GM21360 (cell line): ENCODE measurements at regions not wholly inside any gene's neighbourhood (a gene's known extent, or its start where the extent isn't known, plus 50 kb on each side); places are given as distances from the start of the nearest gene placed in this dataset.

Experiments
- ATAC-seq: cut with Tn5 transposase; IDR thresholded peaks from one replicate; pipeline ENCODE4 v1.9.1; 2021; ENCODE audit warnings: mild to moderate bottlenecking, moderate library complexity; ENCODE audit not compliant: unreplicated experiment

GRCh38 chr11:45036010-45036409, 85.3 kb upstream of the TP53I11 start:
- no peak for ATAC-seq

GRCh38 chr11:45036733-45037132, 86.0 kb upstream of the TP53I11 start:
- ATAC-seq, result no peak

- ATAC-seq, result no peak
Measured at GRCh38 chr11:45037434-45038005, 86.8 kb upstream of the TP53I11 start.

GRCh38 chr11:45038923-45039322, 88.2 kb upstream of the TP53I11 start:
- no peak for ATAC-seq

- ATAC-seq, result no peak
Measured at GRCh38 chr11:45041596-45041995, 90.9 kb upstream of the TP53I11 start.

- no peak for ATAC-seq
Measured at GRCh38 chr11:45042560-45042959, 91.9 kb upstream of the TP53I11 start.

- ATAC-seq, result no peak
Measured at GRCh38 chr11:45043755-45044475, 93.2 kb upstream of the TP53I11 start.

GRCh38 chr11:45045683-45046471, 95.2 kb upstream of the TP53I11 start:
- ATAC-seq, result no peak

GRCh38 chr11:45048313-45048841, 97.7 kb upstream of the TP53I11 start:
- ATAC-seq, result no peak

GRCh38 chr11:45048870-45049691, 97.4 kb upstream of the PRDM11 start:
- no peak for ATAC-seq

GRCh38 chr11:45050111-45050510, 96.3 kb upstream of the PRDM11 start:
- no peak for ATAC-seq

- no peak for ATAC-seq
Measured at GRCh38 chr11:45051621-45052020, 94.8 kb upstream of the PRDM11 start.

GRCh38 chr11:45052361-45052760, 94.1 kb upstream of the PRDM11 start:
- ATAC-seq, result no peak

- no peak for ATAC-seq
Measured at GRCh38 chr11:45053736-45054446, 92.5 kb upstream of the PRDM11 start.

- no peak for ATAC-seq
Measured at GRCh38 chr11:45054956-45055355, 91.5 kb upstream of the PRDM11 start.

GRCh38 chr11:45056529-45056928, 89.9 kb upstream of the PRDM11 start:
- ATAC-seq, result no peak

GRCh38 chr11:45057938-45058646, 88.3 kb upstream of the PRDM11 start:
- ATAC-seq, result no peak

- no peak for ATAC-seq
Measured at GRCh38 chr11:45058647-45058950, 87.8 kb upstream of the PRDM11 start.

- ATAC-seq, result no peak
Measured at GRCh38 chr11:45060707-45061106, 85.7 kb upstream of the PRDM11 start.

- ATAC-seq, result no peak
Measured at GRCh38 chr11:45061641-45062040, 84.8 kb upstream of the PRDM11 start.
